Heart left ventricle (tissue), 13 donors: ENCODE measurements at regions not wholly inside any gene's neighbourhood (a gene's known extent, or its start where the extent isn't known, plus 50 kb on each side); places are given as distances from the start of the nearest gene placed in this dataset.

Experiments used
- CTCF ChIP-seq, 12 donors: fragments of 200-600 bp; sonication (generic) in 4 of 12; IDR thresholded peaks; one replicate each; pipeline versions ENCODE4 v1.5.0 to v1.8.0; 2018 to 2022; ENCODE audit warnings: antibody characterized with exemption in 12 of 12, mild to moderate bottlenecking in 5 of 12
- POLR2A ChIP-seq, 2 donors: fragments of 450-650 bp; IDR thresholded peaks; one replicate each; pipeline ENCODE4 v1.6.1; 2017; ENCODE audit warnings: antibody characterized with exemption in 2 of 2, mild to moderate bottlenecking in 2 of 2, moderate library complexity in 2 of 2
- donor health status: ischemic (EF 13 %, LVEDD 7.1; RV severe dilation, severe dysfunction).
- donor health status: DM: no; HTN: yes; CAD: no.
- donor health status: DM: no; HTN: no; CAD: no.
- donor health status: ischemic (EF 25% LVEDD 6.9; RV normal size, moderate dysfunction).
- donor health status: ischemic (EF 25% LVEDD 5.7; RV mildly dilated, moderate dysfunction).
- donor health status: ischemic (EF 35%, LVEDD 5.7; RV mildly dilated, moderate dysfunction).
- donor health status: nonischemic (EF 11% LVEDD 7.7; RV severe dilation, severe dysfunction).
- donor health status: DM: yes; HTN: yes; CAD: no.
- donor health status: PGD.
- donor health status: ischemic (EF 29% LVEDD 5.4; RV normal size, mild dysfunction).
- donor health status: nonischemic (EF 23%, LVEDD 6.1; RV moderate dilation, normal function).

- TF ChIP-seq CTCF (IDR thresholded peaks at IDR 0.05) (no peak), POLR2A (IDR thresholded peaks at IDR 0.05) (no peak)
Observed at GRCh38 chr13:74644229-74644628, 510.0 kb upstream of the KLF12 start.
